H1 (cell line): ENCODE measurements at regions not wholly inside any gene's neighbourhood (a gene's known extent, or its start where the extent isn't known, plus 50 kb on each side); places are given as distances from the start of the nearest gene placed in this dataset.

Experiments
- CTCF ChIA-PET: fragments of 300-600 bp; sonication (Branson Sonifier 250); formaldehyde crosslinking; loops from one replicate; lab custom pipeline; 2021; ENCODE audit not compliant: partially characterized antibody; lab: Charles Lee
- POLR2A ChIA-PET: fragments of 300-600 bp; sonication (Branson Sonifier 250); formaldehyde crosslinking; loops from one replicate; lab custom pipeline; 2021; ENCODE audit warnings: inconsistent platforms; ENCODE audit not compliant: partially characterized antibody; lab: Charles Lee
- DNase-seq, 2 experiments: peaks; one replicate each; pipeline versions ENCODE4 v3.0.0 to v3.0.0-alpha.2; 2010 to 2022; ENCODE audit warnings: low spot score in 2 of 2, low read depth in 1 of 2, mixed read lengths in 1 of 2
- FAIRE-seq: peaks from 2 replicates; lab custom pipeline; 2011; peaks lifted over from hg19 to GRCh38; lab: Jason Lieb, UNC
- H2AFZ ChIP-seq: 2 replicates; pipeline ENCODE4 v1.8.1; 2012; ENCODE audit warnings: low read length, inconsistent platforms
- H2AK5ac ChIP-seq: 2 replicates; pipeline ENCODE4 v1.6.1; 2013; ENCODE audit warnings: low read depth, low read length
- H2BK120ac ChIP-seq: replicated peaks from 2 replicates; pipeline ENCODE3; 2013; ENCODE audit warnings: low read depth, low read length, inconsistent platforms
- H2BK12ac ChIP-seq: 2 replicates; pipeline ENCODE4 v1.6.1; 2013; ENCODE audit warnings: low read depth, low read length
- H2BK15ac ChIP-seq: 2 replicates; pipeline ENCODE4 v1.6.1; 2013; ENCODE audit warnings: low read length
- H2BK20ac ChIP-seq: 2 replicates; pipeline ENCODE4 v1.6.1; 2013; ENCODE audit warnings: low read length
- H2BK5ac ChIP-seq: 2 replicates; pipeline ENCODE4 v1.6.1; 2013; ENCODE audit warnings: low read depth, low read length
- H3K14ac ChIP-seq: 2 replicates; pipeline ENCODE4 v1.6.1; 2013; ENCODE audit warnings: inconsistent platforms; ENCODE audit not compliant: insufficient read length
- H3K18ac ChIP-seq: 2 replicates; pipeline ENCODE4 v1.6.1; 2013; ENCODE audit warnings: low read length; ENCODE audit errors: extremely low read depth
- H3K23ac ChIP-seq: 2 replicates; pipeline ENCODE4 v1.6.1; 2013; ENCODE audit warnings: inconsistent platforms; ENCODE audit not compliant: insufficient read length
- H3K23me2 ChIP-seq: 2 replicates; pipeline ENCODE4 v1.6.1; 2013; ENCODE audit warnings: low read depth, low read length
- H3K27ac ChIP-seq: 2 replicates; pipeline ENCODE4 v1.6.1; 2011; ENCODE audit warnings: low read depth, low read length, inconsistent platforms
- H3K27me3 ChIP-seq, 4 experiments: replicated peaks in 1 of 4; 1 replicate in 1 of 4; 2 replicates in 3 of 4; pipeline versions ENCODE4 v1.6.1 to v1.8.1; 2011 to 2013; ENCODE audit warnings: low read length in 3 of 4, mild to moderate bottlenecking in 3 of 4, inconsistent platforms in 2 of 4, mixed read lengths in 2 of 4, moderate library complexity in 1 of 4; ENCODE audit not compliant: control insufficient read depth in 3 of 4, insufficient read depth in 3 of 4; ENCODE audit errors: extremely low read depth in 1 of 4
- H3K36me3 ChIP-seq, 4 experiments: 2 replicates each; pipeline versions ENCODE4 v1.6.1 to v1.8.1; 2011 to 2013; ENCODE audit warnings: mild to moderate bottlenecking in 4 of 4, low read length in 3 of 4, moderate library complexity in 2 of 4, control low read depth in 1 of 4, inconsistent platforms in 1 of 4; ENCODE audit not compliant: insufficient read depth in 4 of 4, control insufficient read depth in 2 of 4
- H3K4ac ChIP-seq: replicated peaks from 2 replicates; pipeline ENCODE3; 2013; ENCODE audit warnings: low read length, low read depth, mixed read lengths, inconsistent platforms; ENCODE audit not compliant: insufficient read length
- H3K4me1 ChIP-seq, 4 experiments: replicated peaks in 1 of 4; 1 replicate in 1 of 4; 2 replicates in 3 of 4; pipeline versions ENCODE4 v1.6.1 to v1.8.1; 2011 to 2013; ENCODE audit warnings: low read length in 3 of 4, inconsistent platforms in 2 of 4, mixed read lengths in 1 of 4; ENCODE audit not compliant: insufficient read depth in 4 of 4, control insufficient read depth in 3 of 4
- H3K4me2 ChIP-seq, 2 experiments: 2 replicates each; pipeline versions ENCODE4 v1.6.1 to v1.8.1; 2011 to 2013; ENCODE audit warnings: low read depth in 2 of 2, low read length in 2 of 2, control low read depth in 1 of 2, inconsistent platforms in 1 of 2, mild to moderate bottlenecking in 1 of 2; ENCODE audit not compliant: insufficient read depth in 1 of 2
- H3K4me3 ChIP-seq, 4 experiments: fragments of 200-600, 300-600 bp in 1 of 4; sonication (generic), shearing (Covaris generic), sonication (Bioruptor Twin) in 1 of 4; 2 replicates each; pipeline versions ENCODE4 v1.5.1 to v1.8.1; 2011 to 2016; ENCODE audit warnings: low read length in 4 of 4, low read depth in 3 of 4, control low read depth in 2 of 4, inconsistent platforms in 2 of 4, mild to moderate bottlenecking in 2 of 4, mixed read lengths in 1 of 4, moderate library complexity in 1 of 4; ENCODE audit not compliant: insufficient read depth in 2 of 4; ENCODE audit errors: extremely low read depth in 1 of 4
- H3K56ac ChIP-seq: replicated peaks from 2 replicates; pipeline ENCODE3; 2013; ENCODE audit warnings: low read depth, mild to moderate bottlenecking, mixed read lengths, low read length, inconsistent platforms; ENCODE audit not compliant: insufficient read length
- H3K79me1 ChIP-seq: 2 replicates; pipeline ENCODE4 v1.6.1; 2013; ENCODE audit warnings: low read depth, low read length, control low read depth
- H3K79me2 ChIP-seq, 2 experiments: 2 replicates each; pipeline versions ENCODE4 v1.6.1 to v1.8.1; 2012 to 2013; ENCODE audit warnings: low read length in 2 of 2, mild to moderate bottlenecking in 2 of 2, inconsistent platforms in 1 of 2; ENCODE audit not compliant: insufficient read depth in 2 of 2, control insufficient read depth in 1 of 2
- H3K9ac ChIP-seq, 4 experiments: replicated peaks in 1 of 4; 1 replicate in 1 of 4; 2 replicates in 3 of 4; pipeline versions ENCODE4 v1.6.1 to v1.8.1; 2011 to 2013; ENCODE audit warnings: low read depth in 3 of 4, low read length in 3 of 4, control low read depth in 2 of 4, mild to moderate bottlenecking in 2 of 4, moderate library complexity in 2 of 4, inconsistent platforms in 1 of 4; ENCODE audit errors: extremely low read depth in 1 of 4
- H3K9me3 ChIP-seq, 2 experiments: 2 replicates each; pipeline versions ENCODE4 v1.6.1 to v1.8.1; 2012 to 2013; ENCODE audit warnings: mild to moderate bottlenecking in 2 of 2, moderate library complexity in 2 of 2, control low read depth in 1 of 2, inconsistent platforms in 1 of 2, low read depth in 1 of 2, low read length in 1 of 2, mixed read lengths in 1 of 2; ENCODE audit not compliant: insufficient read depth in 2 of 2
- H4K20me1 ChIP-seq, 2 experiments: replicated peaks in 1 of 2; 2 replicates each; pipeline versions ENCODE3 to v1.8.1; 2011 to 2013; ENCODE audit warnings: inconsistent platforms in 2 of 2, low read length in 2 of 2, mild to moderate bottlenecking in 1 of 2; ENCODE audit not compliant: insufficient read depth in 2 of 2, control insufficient read depth in 1 of 2
- H4K5ac ChIP-seq: 2 replicates; pipeline ENCODE4 v1.6.1; 2013; ENCODE audit warnings: low read length, low read depth, mixed read lengths, inconsistent platforms; ENCODE audit not compliant: insufficient read length
- H4K8ac ChIP-seq: 2 replicates; pipeline ENCODE4 v1.8.0; 2013; ENCODE audit warnings: mild to moderate bottlenecking, moderate library complexity, low read length, inconsistent platforms; ENCODE audit not compliant: insufficient read depth; ENCODE audit errors: extremely low read depth
- H4K91ac ChIP-seq: replicated peaks from 2 replicates; pipeline ENCODE3; 2013; ENCODE audit warnings: low read length, mixed read lengths, inconsistent platforms; ENCODE audit not compliant: insufficient read length
- BRCA1 ChIP-seq: IDR thresholded peaks from 2 replicates; pipeline ENCODE4 v1.6.1; 2012; ENCODE audit warnings: low read depth, low read length, improper control_type of control experiment
- CHD2 ChIP-seq: IDR thresholded peaks from 2 replicates; pipeline ENCODE4 v1.6.1; 2012; ENCODE audit warnings: low read length, improper control_type of control experiment
- CTBP2 ChIP-seq: IDR thresholded peaks from 2 replicates; pipeline ENCODE4 v1.7.0; 2011; ENCODE audit warnings: borderline replicate concordance, mild to moderate bottlenecking, moderate library complexity, mixed read lengths, low read length; ENCODE audit not compliant: insufficient read depth, insufficient read length
- CTCF ChIP-seq, 3 experiments: IDR thresholded peaks; 1 replicate in 2 of 3; 2 replicates in 1 of 3; pipeline versions ENCODE4 v1.5.1 to v1.6.1; 2011; ENCODE audit warnings: low read length in 3 of 3, mild to moderate bottlenecking in 3 of 3, inconsistent platforms in 2 of 3, low read depth in 1 of 3, moderate library complexity in 1 of 3; ENCODE audit not compliant: insufficient read depth in 1 of 3; ENCODE audit errors: control extremely low read depth in 1 of 3
- EZH2 ChIP-seq: fragments of 200-600 bp; sonication (generic); IDR thresholded peaks from 2 replicates; pipeline ENCODE4 v1.7.1; 2012; ENCODE audit warnings: low read depth, mild to moderate bottlenecking, moderate library complexity, low read length, inconsistent platforms; ENCODE audit not compliant: severe bottlenecking
- HDAC2 ChIP-seq, 2 experiments: fragments of 300-600 bp in 1 of 2; sonication (generic) in 1 of 2; IDR thresholded peaks; 2 replicates each; pipeline ENCODE4 v1.6.1; 2011 to 2012; ENCODE audit warnings: low read depth in 2 of 2, low read length in 2 of 2, mild to moderate bottlenecking in 2 of 2, moderate library complexity in 2 of 2, borderline replicate concordance in 1 of 2, inconsistent platforms in 1 of 2
- KDM4A ChIP-seq: IDR thresholded peaks from one replicate; pipeline ENCODE4 v1.7.1; 2012; ENCODE audit warnings: low read depth, mild to moderate bottlenecking, moderate library complexity, low read length, inconsistent platforms; ENCODE audit not compliant: severe bottlenecking
- POLR2AphosphoS5 ChIP-seq: IDR thresholded peaks from 2 replicates; pipeline ENCODE4 v1.6.1; 2011; ENCODE audit warnings: low read depth, low read length
- POU5F1 ChIP-seq: IDR thresholded peaks from 2 replicates; pipeline ENCODE4 v1.6.1; 2011; ENCODE audit warnings: low read depth, mild to moderate bottlenecking, low read length, moderate library complexity
- SRF ChIP-seq: IDR thresholded peaks from 2 replicates; pipeline ENCODE4 v1.6.1; 2011; ENCODE audit warnings: mild to moderate bottlenecking, low read depth, low read length, moderate library complexity
- SUZ12 ChIP-seq: fragments of 200-600 bp; sonication (generic); IDR thresholded peaks from 2 replicates; pipeline ENCODE4 v1.6.1; 2012; ENCODE audit warnings: mild to moderate bottlenecking, inconsistent platforms, low read length, moderate library complexity, mixed read lengths
- WGBS, 2 experiments: shearing (Covaris generic) in 1 of 2; methylation state at CpG; one replicate each; pipeline versions ENCODE4 v1.1.6 to v1.1.7; 2013 to 2015; ENCODE audit warnings: low lambda C conversion rate in 2 of 2, mixed read lengths in 2 of 2, inconsistent platforms in 1 of 2, low coverage in 1 of 2, missing lambda C conversion rate in 1 of 2; ENCODE audit not compliant: insufficient replicate concordance in 2 of 2, insufficient coverage in 1 of 2, insufficient read length in 1 of 2; ENCODE audit errors: extremely low coverage in 1 of 2, missing lambda C conversion rate in 1 of 2; 5-methylcytosine and 5-hydroxymethylcytosine counted together

GRCh38 chr7:137169282-137169698 is 174.2 kb downstream of the PTN start:
- Histone ChIP-seq H3K18ac (no peak overlapping the region), H4K91ac (no peak overlapping the region), H2BK15ac (no peak overlapping the region), H3K23ac (no peak overlapping the region), H3K14ac (no peak overlapping the region), H3K4ac (no peak overlapping the region), H3K56ac (no peak overlapping the region), H2BK5ac (no peak overlapping the region), H2BK120ac (no peak overlapping the region), H3K23me2 (no peaks in the 10 kb centered on the region), H3K4me1 (no peaks in the 10 kb centered on the region), H3K79me2 (no peaks in the 10 kb centered on the region), H3K4me2 (no peak overlapping the region), H3K9ac (no peak overlapping the region), H2BK20ac (no peak overlapping the region), H2AFZ (no peak overlapping the region), H3K4me3 (no peak overlapping the region), H3K27me3 (no peaks in the 10 kb centered on the region), H4K20me1 (no peaks in the 10 kb centered on the region), H4K8ac (no peak overlapping the region), H2AK5ac (no peak overlapping the region), H3K27ac (no peak overlapping the region), H3K9me3 (no peaks in the 10 kb centered on the region), H2BK12ac (no peak overlapping the region), H4K5ac (no peak overlapping the region), H3K36me3 (no peaks in the 10 kb centered on the region), H3K79me1 (no peaks in the 10 kb centered on the region)
- CTCF ChIA-PET, result interaction anchor here (0.6 to 5.1 kb wide), 31 partner anchors 9 to 1226 kb away, joined by 3 to 34 read pairs (median 4); partner anchors contain the start of gene PTN
- POLR2A ChIA-PET, result no interaction called here
- 27% methylated on average over 8 of the region's 8 CpGs; no CpG with 5 or more reads in 1 of the 2 experiments for WGBS, 2 experiments
- DNase-seq (peak; percentile 47 to 65), FAIRE-seq (peak; percentile 100)
- TF ChIP-seq SRF (no peak), SUZ12 (no peak), POU5F1 (no peak), CHD2 (no peak), HDAC2 (IDR thresholded peaks at IDR 0.05; ENCODE audit: borderline replicate concordance in 1 of 2, low read depth in 2 of 2, low read length in 2 of 2) (no peak), BRCA1 (no peak), CTCF (IDR thresholded peaks at IDR 0.05; ENCODE audit: control extremely low read depth in 1 of 3, insufficient read depth in 1 of 3, low read depth in 1 of 3, low read length in 3 of 3) (peak; percentile 89 to 98 (median 90)), POLR2AphosphoS5 (no peak), CTBP2 (no peak), EZH2 (no peak), KDM4A (no peak)
